ENCODE measurements at regions not wholly inside any gene's neighbourhood (a gene's known extent, or its start where the extent isn't known, plus 50 kb on each side); places are given as distances from the start of the nearest gene placed in this dataset.

DNA sequence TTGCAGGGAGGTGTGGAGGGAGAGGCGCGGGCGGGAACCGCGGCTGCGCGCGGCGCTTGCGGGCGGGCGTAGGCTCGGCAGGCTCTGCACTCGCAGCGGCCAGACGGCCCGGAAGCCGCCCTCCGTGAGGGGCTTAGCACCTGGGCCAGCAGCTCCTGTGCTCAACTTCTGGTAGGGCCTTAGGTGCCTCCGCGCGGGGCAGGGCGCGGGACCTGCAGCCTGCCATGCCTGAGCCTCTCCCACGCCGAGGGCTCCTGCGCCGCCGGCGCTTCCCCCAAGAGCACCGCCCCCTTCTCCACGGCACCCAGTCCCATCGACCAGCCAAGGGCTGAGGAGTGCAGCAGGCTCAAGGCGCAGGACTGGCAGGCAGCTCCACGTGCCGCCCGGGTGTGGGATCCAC, 940.8 kb upstream of the PCDH9 start:
- no peak overlapping the region for H3K4me3 ChIP-seq (ENCODE audit: low read depth, low read length)
- TF ChIP-seq, protein P1, sequence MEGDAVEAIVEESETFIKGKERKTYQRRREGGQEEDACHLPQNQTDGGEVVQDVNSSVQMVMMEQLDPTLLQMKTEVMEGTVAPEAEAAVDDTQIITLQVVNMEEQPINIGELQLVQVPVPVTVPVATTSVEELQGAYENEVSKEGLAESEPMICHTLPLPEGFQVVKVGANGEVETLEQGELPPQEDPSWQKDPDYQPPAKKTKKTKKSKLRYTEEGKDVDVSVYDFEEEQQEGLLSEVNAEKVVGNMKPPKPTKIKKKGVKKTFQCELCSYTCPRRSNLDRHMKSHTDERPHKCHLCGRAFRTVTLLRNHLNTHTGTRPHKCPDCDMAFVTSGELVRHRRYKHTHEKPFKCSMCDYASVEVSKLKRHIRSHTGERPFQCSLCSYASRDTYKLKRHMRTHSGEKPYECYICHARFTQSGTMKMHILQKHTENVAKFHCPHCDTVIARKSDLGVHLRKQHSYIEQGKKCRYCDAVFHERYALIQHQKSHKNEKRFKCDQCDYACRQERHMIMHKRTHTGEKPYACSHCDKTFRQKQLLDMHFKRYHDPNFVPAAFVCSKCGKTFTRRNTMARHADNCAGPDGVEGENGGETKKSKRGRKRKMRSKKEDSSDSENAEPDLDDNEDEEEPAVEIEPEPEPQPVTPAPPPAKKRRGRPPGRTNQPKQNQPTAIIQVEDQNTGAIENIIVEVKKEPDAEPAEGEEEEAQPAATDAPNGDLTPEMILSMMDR (IDR thresholded peaks at IDR 0.05; ENCODE audit: low read depth, low read length): no peak

DNA sequence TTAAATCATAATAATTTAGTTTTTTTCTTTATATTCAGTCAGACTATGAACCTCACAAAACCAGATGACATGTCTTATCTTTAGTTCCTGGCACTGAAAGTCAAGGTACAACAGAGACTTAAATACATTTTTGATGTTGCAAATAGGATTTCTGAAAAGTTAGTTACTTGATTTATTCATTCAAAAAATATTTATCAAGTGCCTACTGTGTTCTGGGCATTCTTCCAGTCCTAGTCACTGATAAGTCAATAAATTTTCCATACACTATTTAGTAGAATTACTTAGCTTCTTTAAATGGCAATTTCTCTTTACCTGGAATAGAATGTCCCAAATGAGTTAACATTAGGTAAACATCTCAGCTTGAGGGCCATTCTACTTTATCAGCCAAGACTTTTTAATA, 938.3 kb upstream of the PCDH9 start:
- TF ChIP-seq, protein P1 (IDR thresholded peaks at IDR 0.05; ENCODE audit: low read depth, low read length): no peak

DNA sequence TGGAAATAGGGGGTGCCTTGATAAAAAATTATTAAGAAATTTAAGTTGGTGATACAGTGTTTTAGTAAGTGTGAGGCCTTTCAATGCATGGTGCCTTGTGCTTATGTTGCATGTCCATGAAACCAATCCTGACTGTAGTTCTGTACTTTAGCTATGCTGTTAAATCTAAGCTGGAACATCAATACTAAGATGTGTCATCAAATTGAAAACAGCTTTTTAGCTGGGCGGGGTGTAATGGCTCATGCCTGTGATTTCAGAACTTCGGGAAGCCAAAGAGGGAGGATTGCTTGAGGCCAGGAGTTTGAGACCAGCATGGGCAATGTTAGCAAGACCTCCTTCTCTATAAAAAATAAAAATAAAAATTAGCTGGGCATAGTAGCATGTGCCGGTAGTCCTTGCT, 930.3 kb upstream of the PCDH9 start:
- TF ChIP-seq, protein P1 (IDR thresholded peaks at IDR 0.05; ENCODE audit: low read depth, low read length): no peak
- no peak overlapping the region for H3K4me3 ChIP-seq (ENCODE audit: low read depth, low read length)

More for the DNA sequence above, 938.3 kb upstream of the PCDH9 start:
- no peak overlapping the region for H3K4me3 ChIP-seq (ENCODE audit: low read depth, low read length)

DNA sequence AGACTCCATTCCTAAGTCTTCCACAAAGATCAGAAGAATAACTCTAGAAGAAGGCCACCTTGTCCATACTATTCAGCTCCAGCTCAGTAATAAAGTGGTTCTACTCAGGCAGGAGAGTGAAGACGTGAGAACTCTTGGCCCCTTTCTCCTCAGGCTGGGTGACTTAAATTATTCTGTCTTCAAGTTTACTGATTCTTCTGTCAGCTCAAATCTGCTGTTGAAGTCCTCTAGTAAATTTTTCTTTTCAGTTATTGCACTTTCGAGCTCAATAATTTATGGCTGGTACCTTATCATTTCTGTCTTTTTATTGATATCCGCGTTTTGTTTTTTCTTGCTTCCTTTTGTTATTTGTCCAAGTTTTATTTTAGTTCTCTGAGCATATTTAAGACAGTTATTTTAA, 922.3 kb upstream of the PCDH9 start:
- TF ChIP-seq, protein P1 (IDR thresholded peaks at IDR 0.05; ENCODE audit: low read depth, low read length): no peak
- H3K4me3 ChIP-seq (ENCODE audit: low read depth, low read length): no peak overlapping the region

GRCh38 chr13:68145852-68146251, 915.7 kb upstream of the PCDH9 start:
- TF ChIP-seq, protein P1 (IDR thresholded peaks at IDR 0.05; ENCODE audit: low read depth, low read length): no peak

DNA sequence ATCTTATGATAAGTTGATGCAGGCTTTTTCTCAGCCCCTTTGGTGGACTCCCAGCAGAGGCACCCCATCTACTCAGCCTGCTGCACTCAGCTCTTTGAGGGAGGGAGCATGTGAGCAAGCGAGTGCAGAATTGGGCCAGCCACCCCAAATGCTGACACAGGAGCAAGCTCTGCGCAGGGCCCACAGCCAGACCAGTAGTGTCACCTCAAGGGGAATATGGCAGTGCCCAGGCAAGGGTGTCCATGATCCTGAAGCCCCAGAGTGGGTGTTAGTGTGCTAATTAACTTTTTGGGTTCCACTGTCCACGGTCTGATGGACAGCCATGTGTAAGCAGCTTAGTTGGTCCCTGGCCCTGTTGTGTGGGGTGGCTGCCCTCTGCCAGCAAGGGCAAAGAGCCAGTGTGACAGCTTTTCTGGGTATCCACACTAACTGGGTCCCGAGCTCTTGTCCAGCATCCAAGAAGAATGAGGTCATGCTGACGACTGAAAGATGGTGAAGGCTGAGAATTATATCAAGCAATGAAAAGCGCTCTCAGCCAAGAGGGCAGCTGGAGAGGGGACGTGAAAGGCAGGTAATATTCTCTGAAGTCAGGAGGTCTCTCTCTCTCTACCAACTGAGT, 898.3 kb upstream of the PCDH9 start:
- H3K4me3 ChIP-seq (ENCODE audit: low read depth, low read length): no peak overlapping the region
- TF ChIP-seq, protein P1 (IDR thresholded peaks at IDR 0.05; ENCODE audit: low read depth, low read length): no peak

More at GRCh38 chr13:68145852-68146251, 915.7 kb upstream of the PCDH9 start:
- no peak overlapping the region for H3K4me3 ChIP-seq (ENCODE audit: low read depth, low read length)

- TF ChIP-seq, protein P1 (IDR thresholded peaks at IDR 0.05; ENCODE audit: low read depth, low read length): no peak
- H3K4me3 ChIP-seq (ENCODE audit: low read depth, low read length): no peak overlapping the region
Observed at GRCh38 chr13:68125087-68125480, 894.9 kb upstream of the PCDH9 start.

Data from WI38 (cell line).